Breast epithelium (tissue), 3 donors: ENCODE measurements at regions not wholly inside any gene's neighbourhood (a gene's known extent, or its start where the extent isn't known, plus 50 kb on each side); places are given as distances from the start of the nearest gene placed in this dataset.
"Not testable (repeated sequence)": the region's sequence is repeated elsewhere in the genome, so short reads cannot be mapped to it uniquely, and the experiment has no call there.

Experiments
- CTCF ChIP-seq, 3 donors: fragments of 450-650 bp; IDR thresholded peaks; one replicate each; pipeline ENCODE4 v1.5.1; 2016 to 2017; ENCODE audit warnings: antibody characterized with exemption in 3 of 3, mild to moderate bottlenecking in 3 of 3, moderate library complexity in 3 of 3
- POLR2A ChIP-seq: fragments of 450-650 bp; IDR thresholded peaks from one replicate; pipeline ENCODE4 v1.6.1; 2016; ENCODE audit warnings: antibody characterized with exemption, mild to moderate bottlenecking, moderate library complexity
- POLR2AphosphoS5 ChIP-seq, 3 donors: sonication (generic); formaldehyde crosslinking; IDR thresholded peaks; one replicate each; pipeline ENCODE4 v1.6.1; 2017; ENCODE audit warnings: antibody characterized with exemption in 3 of 3

DNA sequence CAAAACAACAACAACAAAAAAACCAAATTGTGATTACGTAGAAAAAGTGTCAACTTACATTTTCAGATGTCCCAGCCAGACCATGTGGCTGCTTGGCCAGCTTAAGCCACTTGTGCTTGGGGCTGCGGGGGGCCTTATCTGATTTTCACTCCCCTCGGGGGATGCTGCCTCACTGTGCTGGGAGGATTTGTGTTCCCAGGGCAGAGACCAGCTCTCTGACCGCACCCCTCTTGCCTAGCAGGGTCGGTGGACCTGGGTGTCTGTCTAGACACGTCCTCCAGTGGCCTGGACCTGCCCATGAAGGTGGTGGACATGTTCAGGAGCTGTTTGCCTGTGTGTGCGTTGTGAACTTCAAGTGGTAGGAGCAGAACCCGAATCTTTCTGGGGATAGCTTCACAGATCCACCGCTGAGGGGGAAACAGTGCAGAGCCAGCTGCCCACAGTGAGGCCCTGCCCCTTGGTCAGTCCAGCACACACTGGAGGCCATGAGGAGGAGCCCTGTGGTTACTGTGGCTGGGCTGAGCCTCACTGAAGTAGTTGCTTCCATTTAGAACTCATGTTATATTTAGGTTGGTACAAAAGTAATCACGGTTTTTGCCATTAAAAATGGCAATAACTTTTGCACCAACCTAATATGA lies 173.9 kb downstream of the ADRA2C start:
- TF ChIP-seq CTCF (IDR thresholded peaks at IDR 0.05); POLR2A; POLR2AphosphoS5 (IDR thresholded peaks at IDR 0.05): not testable (repeated sequence)
